IMR-90 (cell line): ENCODE measurements at regions not wholly inside any gene's neighbourhood (a gene's known extent, or its start where the extent isn't known, plus 50 kb on each side); places are given as distances from the start of the nearest gene placed in this dataset.

ENCODE experiments used
- ATAC-seq: fragments of 200-7000 bp; cut with Tn5 transposase; 2 replicates; pipeline ENCODE4 v1.9.1; 2020; ENCODE audit warnings: low read depth, mild to moderate bottlenecking, moderate library complexity
- BruUV-seq: library from RNA; stranded (reverse); fragments of 400-500 nt; replicated peaks from 2 replicates; lab custom pipeline; 2021; lab: Mats Ljungman, UMichigan
- CTCF ChIA-PET: fragments of 300-600 bp; formaldehyde crosslinking; extraction: SDS; loops from one replicate; lab custom pipeline; 2021; ENCODE audit warnings: antibody characterized with exemption; lab: Yijun Ruan, JAX
- POLR2A ChIA-PET: fragments of 300-600 bp; sonication (Branson Sonifier 250); formaldehyde crosslinking; loops from one replicate; lab custom pipeline; 2022; ENCODE audit warnings: antibody characterized with exemption; ENCODE audit not compliant: unreplicated experiment; lab: Charles Lee
- DNase-seq: peaks from one replicate; pipeline ENCODE4 v3.0.0; 2013
- H2AFZ ChIP-seq: replicated peaks from 2 replicates; pipeline ENCODE3; 2013; ENCODE audit warnings: low read length, mild to moderate bottlenecking; ENCODE audit not compliant: poor library complexity
- H2AK5ac ChIP-seq: 2 replicates; pipeline ENCODE4 v1.6.1; 2013; ENCODE audit warnings: low read depth, low read length, inconsistent platforms
- H2AK9ac ChIP-seq: replicated peaks from 2 replicates; pipeline ENCODE3; 2013; ENCODE audit warnings: mild to moderate bottlenecking, low read depth, low read length, moderate library complexity; ENCODE audit not compliant: poor library complexity
- H2BK120ac ChIP-seq: 2 replicates; pipeline ENCODE4 v1.6.1; 2013; ENCODE audit warnings: low read depth, low read length, inconsistent platforms
- H2BK15ac ChIP-seq: 3 replicates; pipeline ENCODE4 v1.6.1; 2013; ENCODE audit warnings: low read depth, low read length, inconsistent platforms
- H2BK20ac ChIP-seq: 2 replicates; pipeline ENCODE4 v1.6.1; 2013; ENCODE audit warnings: low read depth, mild to moderate bottlenecking, inconsistent platforms, low read length, moderate library complexity
- H2BK5ac ChIP-seq: 2 replicates; pipeline ENCODE4 v1.6.1; 2013; ENCODE audit warnings: mild to moderate bottlenecking, low read depth, low read length, inconsistent platforms; ENCODE audit not compliant: poor library complexity, severe bottlenecking
- H3K14ac ChIP-seq: replicated peaks from 2 replicates; pipeline ENCODE4 v1.6.1; 2013; ENCODE audit warnings: low read depth, low read length, inconsistent platforms
- H3K18ac ChIP-seq: 2 replicates; pipeline ENCODE4 v1.6.1; 2013; ENCODE audit warnings: low read depth, low read length, control low read depth
- H3K23ac ChIP-seq: 2 replicates; pipeline ENCODE4 v1.6.1; 2013; ENCODE audit warnings: low read depth, low read length, inconsistent platforms
- H3K27ac ChIP-seq: 2 replicates; pipeline ENCODE4 v1.5.1; 2013; ENCODE audit warnings: mild to moderate bottlenecking, control low read depth, low read length; ENCODE audit not compliant: insufficient read depth
- H3K27me3 ChIP-seq: 2 replicates; pipeline ENCODE4 v1.6.1; 2013; ENCODE audit warnings: low read length; ENCODE audit not compliant: control insufficient read depth, insufficient read depth
- H3K36me3 ChIP-seq: 2 replicates; pipeline ENCODE4 v1.6.1; 2013; ENCODE audit warnings: low read length, mixed read lengths; ENCODE audit not compliant: control insufficient read depth, insufficient read depth
- H3K4ac ChIP-seq: 2 replicates; pipeline ENCODE4 v1.6.1; 2013; ENCODE audit warnings: low read depth, low read length, inconsistent platforms
- H3K4me1 ChIP-seq: 2 replicates; pipeline ENCODE4 v1.6.1; 2013; ENCODE audit warnings: low read length, mixed read lengths; ENCODE audit not compliant: control insufficient read depth, insufficient read depth
- H3K4me2 ChIP-seq: 2 replicates; pipeline ENCODE4 v1.6.1; 2013; ENCODE audit warnings: low read depth, mild to moderate bottlenecking, control low read depth, low read length, moderate library complexity
- H3K4me3 ChIP-seq: 2 replicates; pipeline ENCODE4 v1.5.1; 2013; ENCODE audit warnings: low read depth, mild to moderate bottlenecking, control low read depth, low read length, moderate library complexity; ENCODE audit not compliant: insufficient read depth
- H3K56ac ChIP-seq: 2 replicates; pipeline ENCODE4 v1.6.1; 2013; ENCODE audit warnings: low read length, inconsistent platforms; ENCODE audit not compliant: insufficient read depth; ENCODE audit errors: extremely low read depth
- H3K79me1 ChIP-seq, 2 experiments: 2 replicates each; pipeline ENCODE4 v1.6.1; 2013; ENCODE audit warnings: low read length in 2 of 2, inconsistent platforms in 1 of 2, low read depth in 1 of 2
- H3K9ac ChIP-seq: 2 replicates; pipeline ENCODE4 v1.6.1; 2013; ENCODE audit warnings: low read depth, low read length, control low read depth
- H3K9me1 ChIP-seq: 2 replicates; pipeline ENCODE4 v1.6.1; 2013; ENCODE audit warnings: low read length, inconsistent platforms; ENCODE audit not compliant: insufficient read depth
- H3K9me3 ChIP-seq: 2 replicates; pipeline ENCODE4 v1.6.1; 2013; ENCODE audit warnings: low read length; ENCODE audit not compliant: control insufficient read depth, insufficient read depth
- H4K20me1 ChIP-seq: 2 replicates; pipeline ENCODE4 v1.6.1; 2013; ENCODE audit warnings: low read length, inconsistent platforms; ENCODE audit not compliant: insufficient read depth
- H4K5ac ChIP-seq: 2 replicates; pipeline ENCODE4 v1.6.1; 2013; ENCODE audit warnings: mild to moderate bottlenecking, low read depth, low read length, control low read depth
- H4K8ac ChIP-seq, 2 experiments: 2 replicates each; pipeline ENCODE4 v1.6.1; 2013; ENCODE audit warnings: low read depth in 2 of 2, low read length in 2 of 2, control low read depth in 1 of 2, inconsistent platforms in 1 of 2
- H4K91ac ChIP-seq: 2 replicates; pipeline ENCODE4 v1.6.1; 2013; ENCODE audit warnings: low read depth, low read length, inconsistent platforms; ENCODE audit not compliant: insufficient read depth
- BHLHE40 ChIP-seq: fragments of 150-350 bp; IDR thresholded peaks from 2 replicates; pipeline ENCODE4 v1.6.1; 2016; ENCODE audit warnings: mild to moderate bottlenecking, low read depth, low read length
- CEBPB ChIP-seq: IDR thresholded peaks from 2 replicates; pipeline ENCODE4 v1.6.1; 2012; ENCODE audit warnings: low read depth, low read length, improper control_type of control experiment
- CHD1 ChIP-seq: IDR thresholded peaks from 2 replicates; pipeline ENCODE4 v1.6.1; 2012; ENCODE audit warnings: low read depth, low read length, improper control_type of control experiment
- FOS ChIP-seq: fragments of 150-350 bp; IDR thresholded peaks from 2 replicates; pipeline ENCODE4 v1.6.1; 2016; ENCODE audit warnings: low read depth, low read length
- MAFK ChIP-seq: IDR thresholded peaks from 2 replicates; pipeline ENCODE4 v1.6.1; 2012; ENCODE audit warnings: low read depth, low read length, improper control_type of control experiment
- MAZ ChIP-seq: IDR thresholded peaks from 2 replicates; pipeline ENCODE4 v1.6.1; 2012; ENCODE audit warnings: low read depth, mild to moderate bottlenecking, low read length, improper control_type of control experiment, moderate library complexity, borderline replicate concordance
- MXI1 ChIP-seq: IDR thresholded peaks from 2 replicates; pipeline ENCODE4 v1.6.1; 2012; ENCODE audit warnings: low read depth, mild to moderate bottlenecking, low read length, moderate library complexity, borderline replicate concordance
- NFE2L2 ChIP-seq: fragments of 150-350 bp; IDR thresholded peaks from 2 replicates; pipeline ENCODE4 v1.6.1; 2016; ENCODE audit warnings: low read depth, mild to moderate bottlenecking, low read length
- POLR2A ChIP-seq: IDR thresholded peaks from 2 replicates; pipeline ENCODE4 v1.6.1; 2012; ENCODE audit warnings: mild to moderate bottlenecking, low read depth, low read length
- RAD21 ChIP-seq: IDR thresholded peaks from 2 replicates; pipeline ENCODE4 v1.6.1; 2012; ENCODE audit warnings: low read length, improper control_type of control experiment
- RCOR1 ChIP-seq: IDR thresholded peaks from 2 replicates; pipeline ENCODE4 v1.6.1; 2012; ENCODE audit warnings: mild to moderate bottlenecking, low read length, improper control_type of control experiment; ENCODE audit not compliant: insufficient replicate concordance
- RFX5 ChIP-seq: IDR thresholded peaks from 2 replicates; pipeline ENCODE4 v1.8.0; 2012; ENCODE audit warnings: low read depth, mild to moderate bottlenecking, low read length, moderate library complexity
- SMC3 ChIP-seq: fragments of 150-350 bp; IDR thresholded peaks from 2 replicates; pipeline ENCODE4 v1.6.1; 2016; ENCODE audit warnings: low read depth, mild to moderate bottlenecking, antibody characterized with exemption, low read length, moderate library complexity
- whole genome bisulfite sequencing, 2 experiments: methylation state at CpG; one replicate each; pipeline versions ENCODE4 v1.1.5 to v1.1.7; 2013; ENCODE audit warnings: missing lambda C conversion rate in 2 of 2; ENCODE audit not compliant: insufficient read length in 1 of 2; ENCODE audit errors: extremely low coverage in 2 of 2; 5-methylcytosine and 5-hydroxymethylcytosine counted together
- dilution Hi-C: fragments of 300-500 bp; cut with HindIII; formaldehyde crosslinking; loops from one replicate; pipeline ENCODE4 v1.14.3; 2018; ENCODE audit warnings: low sequenced_read_pairs; ENCODE audit not compliant: unreplicated experiment
- in situ Hi-C: fragments of 300-500 bp; cut with MboI; formaldehyde crosslinking; loops from 3 replicates; pipeline ENCODE4 v1.14.3; 2019; ENCODE audit warnings: low sequenced_read_pairs, inconsistent platforms, mixed read lengths
- intact Hi-C: fragments of 100-400 bp; cut with micrococcal nuclease; formaldehyde crosslinking; loops from 2 replicates; pipeline ENCODE4 v1.10.0; 2022
- TF ChIP-seq, protein P1 (sequence below): fragments of 150-350 bp; IDR thresholded peaks from 2 replicates; pipeline ENCODE4 v1.6.1; 2016; ENCODE audit warnings: low read depth, mild to moderate bottlenecking, low read length, moderate library complexity, borderline replicate concordance
- TF ChIP-seq, protein P2 (sequence below): fragments of 150-350 bp; IDR thresholded peaks from 2 replicates; pipeline ENCODE4 v1.6.1; 2017; ENCODE audit warnings: mild to moderate bottlenecking, antibody characterized with exemption, low read length, low read depth
- TF ChIP-seq, protein P3 (sequence below): conservative IDR thresholded peaks from 2 replicates; pipeline ENCODE4 v1.5.1; 2012; ENCODE audit warnings: mild to moderate bottlenecking, low read depth, low read length, improper control_type of control experiment

DNA sequence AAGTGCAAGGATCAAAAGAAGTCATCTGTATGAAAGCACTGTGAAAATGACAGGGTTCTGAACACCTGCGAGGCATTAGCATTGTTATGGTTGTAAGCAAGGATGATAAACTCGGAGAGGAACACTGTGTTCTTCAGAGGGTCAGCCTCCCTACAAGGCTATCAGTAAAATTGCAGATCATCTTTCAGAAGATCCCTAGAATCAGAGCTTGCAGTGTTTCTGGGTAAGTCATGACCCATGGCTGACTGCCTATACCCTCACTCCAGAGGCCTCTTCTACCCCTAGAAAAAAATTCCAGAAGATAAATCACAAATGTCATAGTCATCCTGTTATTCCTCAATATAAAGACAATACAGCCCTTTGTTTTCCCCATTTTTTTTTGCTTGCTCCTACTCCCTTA lies 292.6 kb downstream of the DMAC1 start:
- ChIA-PET CTCF (interaction anchor here (0.6 kb wide), 1 partner anchor 195 kb away, joined by 3 read pairs; no protein-coding TSS in a partner anchor), POLR2A (no interaction called here)
- no peak overlapping the region for H2BK120ac ChIP-seq
- H3K14ac ChIP-seq: no peak overlapping the region
- dilution Hi-C loops (no loop called here), in situ Hi-C loops (no loop called here), intact Hi-C loops (no loop called here)
- no peak overlapping the region; the same call in 1 of the 2 replicates for H3K18ac ChIP-seq
- H4K8ac ChIP-seq: no peak overlapping the region
- no peaks in the 10 kb centered on the region for H3K36me3 ChIP-seq
- WGBS, 2 experiments: no CpG with 5 or more reads among the region's 2 CpGs
- no peaks in the 10 kb centered on the region for H4K20me1 ChIP-seq
- no peak for TF ChIP-seq RCOR1
- no peak for TF ChIP-seq MXI1
- no peak for TF ChIP-seq MAFK
- no peak for TF ChIP-seq FOS
- TF ChIP-seq RFX5: no peak
- TF ChIP-seq CHD1: no peak
- no peak for TF ChIP-seq SMC3
- TF ChIP-seq RAD21: no peak
- TF ChIP-seq, protein P1, sequence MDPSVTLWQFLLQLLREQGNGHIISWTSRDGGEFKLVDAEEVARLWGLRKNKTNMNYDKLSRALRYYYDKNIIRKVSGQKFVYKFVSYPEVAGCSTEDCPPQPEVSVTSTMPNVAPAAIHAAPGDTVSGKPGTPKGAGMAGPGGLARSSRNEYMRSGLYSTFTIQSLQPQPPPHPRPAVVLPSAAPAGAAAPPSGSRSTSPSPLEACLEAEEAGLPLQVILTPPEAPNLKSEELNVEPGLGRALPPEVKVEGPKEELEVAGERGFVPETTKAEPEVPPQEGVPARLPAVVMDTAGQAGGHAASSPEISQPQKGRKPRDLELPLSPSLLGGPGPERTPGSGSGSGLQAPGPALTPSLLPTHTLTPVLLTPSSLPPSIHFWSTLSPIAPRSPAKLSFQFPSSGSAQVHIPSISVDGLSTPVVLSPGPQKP: no peak
- TF ChIP-seq, protein P2, sequence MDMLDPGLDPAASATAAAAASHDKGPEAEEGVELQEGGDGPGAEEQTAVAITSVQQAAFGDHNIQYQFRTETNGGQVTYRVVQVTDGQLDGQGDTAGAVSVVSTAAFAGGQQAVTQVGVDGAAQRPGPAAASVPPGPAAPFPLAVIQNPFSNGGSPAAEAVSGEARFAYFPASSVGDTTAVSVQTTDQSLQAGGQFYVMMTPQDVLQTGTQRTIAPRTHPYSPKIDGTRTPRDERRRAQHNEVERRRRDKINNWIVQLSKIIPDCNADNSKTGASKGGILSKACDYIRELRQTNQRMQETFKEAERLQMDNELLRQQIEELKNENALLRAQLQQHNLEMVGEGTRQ: no peak
- no peak for TF ChIP-seq BHLHE40
- TF ChIP-seq MAZ: no peak
- no peak for TF ChIP-seq NFE2L2
- no peak for TF ChIP-seq CEBPB
- TF ChIP-seq POLR2A: no peak
- TF ChIP-seq, protein P3, sequence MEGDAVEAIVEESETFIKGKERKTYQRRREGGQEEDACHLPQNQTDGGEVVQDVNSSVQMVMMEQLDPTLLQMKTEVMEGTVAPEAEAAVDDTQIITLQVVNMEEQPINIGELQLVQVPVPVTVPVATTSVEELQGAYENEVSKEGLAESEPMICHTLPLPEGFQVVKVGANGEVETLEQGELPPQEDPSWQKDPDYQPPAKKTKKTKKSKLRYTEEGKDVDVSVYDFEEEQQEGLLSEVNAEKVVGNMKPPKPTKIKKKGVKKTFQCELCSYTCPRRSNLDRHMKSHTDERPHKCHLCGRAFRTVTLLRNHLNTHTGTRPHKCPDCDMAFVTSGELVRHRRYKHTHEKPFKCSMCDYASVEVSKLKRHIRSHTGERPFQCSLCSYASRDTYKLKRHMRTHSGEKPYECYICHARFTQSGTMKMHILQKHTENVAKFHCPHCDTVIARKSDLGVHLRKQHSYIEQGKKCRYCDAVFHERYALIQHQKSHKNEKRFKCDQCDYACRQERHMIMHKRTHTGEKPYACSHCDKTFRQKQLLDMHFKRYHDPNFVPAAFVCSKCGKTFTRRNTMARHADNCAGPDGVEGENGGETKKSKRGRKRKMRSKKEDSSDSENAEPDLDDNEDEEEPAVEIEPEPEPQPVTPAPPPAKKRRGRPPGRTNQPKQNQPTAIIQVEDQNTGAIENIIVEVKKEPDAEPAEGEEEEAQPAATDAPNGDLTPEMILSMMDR: no peak
- H2AFZ ChIP-seq: no peak overlapping the region
- H3K9ac ChIP-seq: no peak overlapping the region
- no peak overlapping the region for H2BK15ac ChIP-seq
- H4K5ac ChIP-seq: no peak overlapping the region
- no peak overlapping the region for H4K91ac ChIP-seq
- H3K27ac ChIP-seq: no peak overlapping the region
- H3K27me3 ChIP-seq: peaks cover 4% of the 10 kb centered on the region; the same call in 1 of the 2 replicates
- H3K4me2 ChIP-seq: no peak overlapping the region
- H3K79me1 ChIP-seq: no peaks in the 10 kb centered on the region
- H3K4me3 ChIP-seq: no peak overlapping the region
- H3K56ac ChIP-seq: no peak overlapping the region
- H2BK5ac ChIP-seq: no peak overlapping the region
- no peak overlapping the region for H3K23ac ChIP-seq
- H2BK20ac ChIP-seq: no peak overlapping the region
- BruUV-seq: no TSS peak
- no peak for ATAC-seq
- no peak for DNase-seq
- no peaks in the 10 kb centered on the region for H3K9me3 ChIP-seq
- no peak overlapping the region for H3K4ac ChIP-seq
- no peaks in the 10 kb centered on the region for H3K9me1 ChIP-seq
- no peak overlapping the region for H2AK5ac ChIP-seq
- no peak overlapping the region for H2AK9ac ChIP-seq
- H3K4me1 ChIP-seq: peaks cover 8% of the 10 kb centered on the region; the same call in 1 of the 2 replicates
